A549 (cell line): ENCODE measurements at regions not wholly inside any gene's neighbourhood (a gene's known extent, or its start where the extent isn't known, plus 50 kb on each side); places are given as distances from the start of the nearest gene placed in this dataset.

Experiments
- ATAC-seq, 2 experiments: fragments of 200-7000 bp in 1 of 2; fragments of >200 bp in 1 of 2; cut with Nextera tagmentation in 1 of 2; cut with Tn5 transposase in 1 of 2; 3 replicates each; pipeline versions ENCODE4 v1.8.0 to v1.9.1; 2018 to 2020; ENCODE audit warnings: mild to moderate bottlenecking in 1 of 2, moderate library complexity in 1 of 2
- CTCF ChIA-PET: fragments of 300-600 bp; sonication (Branson Sonifier 250); formaldehyde crosslinking; extraction: SDS; loops from one replicate; lab custom pipeline; 2021; ENCODE audit warnings: antibody characterized with exemption, inconsistent platforms; lab: Yijun Ruan, JAX
- POLR2A ChIA-PET: fragments of 350-600 bp; formaldehyde crosslinking; extraction: SDS; loops from one replicate; lab custom pipeline; 2021; ENCODE audit warnings: antibody characterized with exemption, inconsistent platforms; lab: Yijun Ruan, JAX
- DNase-seq, 2 experiments: peaks; one replicate each; pipeline versions ENCODE4 v3.0.0 to v3.0.0-alpha.2; 2011 to 2016; ENCODE audit warnings: low read depth in 1 of 2, low spot score in 1 of 2
- FAIRE-seq: peaks from 2 replicates; lab custom pipeline; 2011; peaks lifted over from hg19 to GRCh38; lab: Jason Lieb, UNC
- H3K27ac ChIP-seq, 2 experiments: fragments of >200 bp; sonication (Bioruptor Twin); formaldehyde crosslinking; 3 replicates each; pipeline ENCODE4 v1.5.1; 2016 to 2017
- H3K4me1 ChIP-seq: fragments of >200 bp; sonication (Bioruptor Twin); formaldehyde crosslinking; 3 replicates; pipeline ENCODE4 v1.6.1; 2016
- H3K4me2 ChIP-seq: fragments of >200 bp; sonication (Bioruptor Twin); formaldehyde crosslinking; 3 replicates; pipeline ENCODE4 v1.6.1; 2016
- H3K4me3 ChIP-seq: fragments of >200 bp; sonication (Bioruptor Twin); formaldehyde crosslinking; 3 replicates; pipeline ENCODE4 v1.5.1; 2016
- H3K9me3 ChIP-seq: fragments of >200 bp; sonication (Bioruptor Twin); formaldehyde crosslinking; 3 replicates; pipeline ENCODE4 v1.6.1; 2016
- ATOH8 ChIP-seq: fragments of 250-450 bp; sonication (Bioruptor Pico); IDR thresholded peaks from 2 replicates; pipeline ENCODE4 v1.5.0; 2020; ENCODE audit warnings: low read depth, mild to moderate bottlenecking, moderate library complexity
- CBX8 ChIP-seq: fragments of 200-600 bp; sonication (generic); IDR thresholded peaks from 2 replicates; pipeline ENCODE4 v1.6.1; 2016
- CEBPB ChIP-seq, 2 experiments: fragments of >200 bp in 1 of 2; sonication (Bioruptor Twin) in 1 of 2; formaldehyde crosslinking in 1 of 2; IDR thresholded peaks; 2 replicates each; pipeline ENCODE4 v1.6.1; 2012 to 2016
- CTCF ChIP-seq: fragments of >200 bp; sonication (Bioruptor Twin); formaldehyde crosslinking; IDR thresholded peaks from 3 replicates; pipeline ENCODE4 v1.5.1; 2016
- HDAC2 ChIP-seq: fragments of 200-600 bp; sonication (generic); IDR thresholded peaks from 2 replicates; pipeline ENCODE4 v1.6.1; 2016
- HMGXB4 ChIP-seq: fragments of 250-450 bp; sonication (Bioruptor Pico); IDR thresholded peaks from 2 replicates; pipeline ENCODE4 v1.5.0; 2021; ENCODE audit warnings: mild to moderate bottlenecking, moderate library complexity, borderline replicate concordance
- MAZ ChIP-seq: fragments of 150-350 bp; IDR thresholded peaks from 2 replicates; pipeline ENCODE4 v1.6.1; 2014; ENCODE audit warnings: antibody characterized with exemption, low read depth, low read length, borderline replicate concordance
- REST ChIP-seq: fragments of 200-600 bp; sonication (generic); IDR thresholded peaks from 2 replicates; pipeline ENCODE4 v1.6.1; 2016; ENCODE audit warnings: antibody characterized with exemption, mild to moderate bottlenecking, moderate library complexity
- RFX5 ChIP-seq: fragments of 450-650 bp; IDR thresholded peaks from 2 replicates; pipeline ENCODE4 v1.7.1; 2014; ENCODE audit warnings: antibody characterized with exemption, mild to moderate bottlenecking, moderate library complexity
- USF2 ChIP-seq: fragments of 450-650 bp; IDR thresholded peaks from 2 replicates; pipeline ENCODE4 v1.6.1; 2014; ENCODE audit warnings: antibody characterized with exemption
- ZC3H11A ChIP-seq: fragments of 450-650 bp; IDR thresholded peaks from 2 replicates; pipeline ENCODE4 v1.6.1; 2014; ENCODE audit warnings: antibody characterized with exemption, mild to moderate bottlenecking
- ZFP36 ChIP-seq: fragments of 450-650 bp; IDR thresholded peaks from 2 replicates; pipeline ENCODE4 v1.6.1; 2014; ENCODE audit warnings: borderline replicate concordance; ENCODE audit not compliant: partially characterized antibody
- ZNF302 ChIP-seq: fragments of 250-450 bp; sonication (Bioruptor Pico); IDR thresholded peaks from 2 replicates; pipeline ENCODE4 v1.9.0; 2021; ENCODE audit warnings: inconsistent platforms, mild to moderate bottlenecking, moderate library complexity
- WGBS: methylation state at CpG from one replicate; pipeline ENCODE4 v1.1.6; 2017; ENCODE audit errors: missing lambda C conversion rate; 5-methylcytosine and 5-hydroxymethylcytosine counted together

- POLR2A ChIA-PET: no interaction called here
Observed at GRCh38 chr13:60838581-60838980, 441.6 kb downstream of the TDRD3 start.

GRCh38 chr13:60837806-60838205 lies 440.8 kb downstream of the TDRD3 start:
- ChIA-PET POLR2A (no interaction called here), CTCF (no interaction called here)
- Histone ChIP-seq H3K4me1 (no peaks in the 10 kb centered on the region), H3K27ac (no peak overlapping the region), H3K9me3 (no peaks in the 10 kb centered on the region)
- 7% methylated on average over 1 of the region's 1 CpG for WGBS
- TF ChIP-seq CBX8 (no peak), CTCF (no peak), ATOH8 (no peak), RFX5 (no peak), CEBPB (IDR thresholded peaks at IDR 0.05) (no peak), REST (no peak), ZNF302 (CRISPR knock-in tag) (no peak), USF2 (no peak), HDAC2 (no peak), ZFP36 (no peak), ZC3H11A (no peak), MAZ (no peak)
- TF ChIP-seq, all 56 proteins: peak for 0
- DNase-seq (no peak), ATAC-seq (no peak), FAIRE-seq (no peak)
- H3K4me2 ChIP-seq: no peak overlapping the region
- no peak overlapping the region for H3K4me3 ChIP-seq

More at GRCh38 chr13:60838581-60838980, 441.6 kb downstream of the TDRD3 start:
- TF ChIP-seq HMGXB4: no peak
- no peak for TF ChIP-seq CBX8
- no peak for TF ChIP-seq CTCF
- H3K4me2 ChIP-seq: no peak overlapping the region
- DNase-seq: no peak
- 21% methylated on average over 3 of the region's 3 CpGs for WGBS
- CTCF ChIA-PET: no interaction called here
- H3K4me1 ChIP-seq: no peaks in the 10 kb centered on the region
- no peak overlapping the region for H3K27ac ChIP-seq
- H3K4me3 ChIP-seq: no peak overlapping the region
- FAIRE-seq: no peak
- H3K9me3 ChIP-seq: no peaks in the 10 kb centered on the region
- ATAC-seq: no peak
